ENCODE measurements at regions not wholly inside any gene's neighbourhood (a gene's known extent, or its start where the extent isn't known, plus 50 kb on each side); places are given as distances from the start of the nearest gene placed in this dataset.
"Not testable (repeated sequence)": the region's sequence is repeated elsewhere in the genome, so short reads cannot be mapped to it uniquely, and the experiment has no call there.

GRCh38 chr2:216774620-216775019 lies 79.3 kb upstream of the IGFBP5 start:
- no peak for FAIRE-seq

GRCh38 chr2:216774180-216774579 lies 78.8 kb upstream of the IGFBP5 start:
- FAIRE-seq, result no peak

GRCh38 chr2:216773072-216773471 lies 77.7 kb upstream of the IGFBP5 start:
- no peak for FAIRE-seq

- no peak for FAIRE-seq
These were observed 75.4 kb upstream of the IGFBP5 start for GRCh38 chr2:216770717-216771116.

- FAIRE-seq, result no peak
These were observed 74.7 kb upstream of the IGFBP5 start for GRCh38 chr2:216770050-216770449.

GRCh38 chr2:216769626-216770025 lies 74.3 kb upstream of the IGFBP5 start:
- FAIRE-seq, result no peak

GRCh38 chr2:216768908-216769411 lies 73.6 kb upstream of the IGFBP5 start:
- no peak for FAIRE-seq

- no peak for FAIRE-seq
These were observed 70.5 kb upstream of the IGFBP5 start for GRCh38 chr2:216765761-216766262.

GRCh38 chr2:216763396-216763795 lies 68.0 kb upstream of the IGFBP5 start:
- no peak for FAIRE-seq

- no peak for FAIRE-seq
These were observed 66.5 kb upstream of the IGFBP5 start for GRCh38 chr2:216761809-216762208.

- no peak for FAIRE-seq
These were observed 65.8 kb upstream of the IGFBP5 start for GRCh38 chr2:216761133-216761532.

GRCh38 chr2:216758256-216759155 lies 63.2 kb upstream of the IGFBP5 start:
- FAIRE-seq, result no peak

GRCh38 chr2:216757532-216757931 lies 62.2 kb upstream of the IGFBP5 start:
- FAIRE-seq, result no peak

GRCh38 chr2:216756435-216756834 lies 61.1 kb upstream of the IGFBP5 start:
- FAIRE-seq, result no peak

GRCh38 chr2:216754812-216755211 lies 59.5 kb upstream of the IGFBP5 start:
- no peak for FAIRE-seq

- no peak for FAIRE-seq
These were observed 59.0 kb upstream of the IGFBP5 start for GRCh38 chr2:216754336-216754735.

- no peak for FAIRE-seq
These were observed 57.6 kb upstream of the IGFBP5 start for GRCh38 chr2:216752855-216753505.

- not testable (repeated sequence) for FAIRE-seq
These were observed 55.4 kb upstream of the IGFBP5 start for GRCh38 chr2:216750750-216751149.

- not testable (repeated sequence) for FAIRE-seq
These were observed 50.9 kb upstream of the IGFBP5 start for GRCh38 chr2:216746268-216746667.

GRCh38 chr2:216745453-216745852 lies 50.1 kb upstream of the IGFBP5 start:
- FAIRE-seq, result no peak
